ENCODE measurements at regions not wholly inside any gene's neighbourhood (a gene's known extent, or its start where the extent isn't known, plus 50 kb on each side); places are given as distances from the start of the nearest gene placed in this dataset.
A peak's percentile ranks its signal among the peaks of the same experiment; 100 is the strongest.

DNA sequence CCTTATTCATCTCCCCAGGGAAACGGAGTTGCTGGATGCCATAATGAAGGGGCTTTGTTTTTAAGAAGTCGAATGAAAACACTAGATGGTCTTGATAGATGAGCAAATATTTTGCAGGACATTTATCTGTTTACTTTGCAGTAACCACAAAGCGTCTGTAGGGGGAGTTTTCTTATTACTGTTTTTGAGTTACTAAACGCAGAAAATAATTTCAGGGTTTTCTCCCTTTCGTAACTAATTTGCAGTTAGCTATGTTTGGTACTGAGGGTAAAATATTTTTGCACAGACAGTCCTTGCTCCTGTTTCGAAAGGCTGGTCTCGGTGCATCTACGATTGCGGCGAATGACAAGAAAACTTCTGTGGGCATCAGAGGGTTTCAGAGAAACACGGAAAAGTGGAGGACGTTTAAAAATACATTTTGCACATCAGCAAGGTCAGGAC is 505.6 kb upstream of the MKI67 start:
- Histone ChIP-seq H2BK12ac (ENCODE audit: low read length) (no peak overlapping the region), H3K4ac (ENCODE audit: low read length) (no peak overlapping the region), H3K9ac (ENCODE audit: low read depth, low read length, poor library complexity) (no peak overlapping the region), H3K9me3 (replicated peaks in 1 of 2; ENCODE audit: control insufficient read depth in 2 of 2, insufficient read depth in 1 of 2, low read depth in 1 of 2, low read length in 2 of 2) (no peaks in the 10 kb centered on the region), H2BK15ac (ENCODE audit: low read length) (no peak overlapping the region), H3K4me3 (ENCODE audit: low read length in 2 of 2) (no peak overlapping the region), H3K23ac (ENCODE audit: low read depth, low read length, poor library complexity) (no peak overlapping the region), H2AK5ac (ENCODE audit: low read depth, low read length) (no peak overlapping the region), H3K79me1 (ENCODE audit: low read depth, low read length) (no peaks in the 10 kb centered on the region), H2AFZ (ENCODE audit: low read length) (no peak overlapping the region), H3K4me1 (ENCODE audit: control insufficient read depth in 2 of 2, insufficient read depth in 1 of 2, low read depth in 1 of 2, low read length in 2 of 2) (peaks cover 0 to 2% of the 10 kb centered on the region in 2 donors), H2BK5ac (ENCODE audit: low read length) (no peak overlapping the region), H3K27me3 (ENCODE audit: control insufficient read depth in 3 of 3, insufficient read depth in 3 of 3, low read depth in 1 of 3, low read length in 3 of 3) (no peaks in the 10 kb centered on the region), H3K18ac (ENCODE audit: low read length) (no peak overlapping the region), H3K4me2 (ENCODE audit: insufficient read depth, low read length, poor library complexity, severe bottlenecking) (no peak overlapping the region), H3K36me3 (replicated peaks in 1 of 2; ENCODE audit: control insufficient read depth in 2 of 2, insufficient read depth in 2 of 2, low read length in 2 of 2) (no peaks in the 10 kb centered on the region), H3K27ac (replicated peaks; ENCODE audit: low read length) (no peak overlapping the region), H4K8ac (ENCODE audit: low read depth, low read length) (no peak overlapping the region), H3K14ac (ENCODE audit: low read length) (no peak overlapping the region), H2BK120ac (ENCODE audit: low read depth, low read length) (no peak overlapping the region), H4K91ac (ENCODE audit: low read depth, low read length, poor library complexity) (no peak overlapping the region)
- WGBS, 2 donors (ENCODE audit: extremely low coverage in 2 of 2, insufficient read length in 2 of 2, insufficient replicate concordance in 1 of 2): no CpG with 5 or more reads among the region's 12 CpGs
- peak; percentile 29 for DNase-seq (ENCODE audit: low spot score)

DNA sequence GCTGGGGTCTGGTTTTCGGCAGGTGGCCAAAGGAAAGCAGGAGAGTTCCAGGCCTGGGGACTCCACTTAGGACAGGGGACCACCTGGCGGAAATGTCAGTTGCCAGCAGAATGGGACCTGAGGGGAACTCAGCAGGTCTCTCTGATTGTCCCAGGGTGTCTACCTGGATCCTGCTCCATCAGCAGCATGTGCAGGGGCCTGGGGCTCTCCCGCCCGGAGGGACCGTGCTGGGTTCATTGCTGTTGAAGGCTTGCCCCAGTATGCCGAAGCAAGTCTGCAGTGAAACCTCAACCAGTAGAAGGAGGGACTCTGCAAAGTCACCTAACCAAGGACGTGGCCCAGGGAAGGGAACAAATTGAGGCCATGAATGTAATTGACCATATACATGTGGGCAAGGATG is 506.5 kb upstream of the MKI67 start:
- Histone ChIP-seq H2BK15ac (ENCODE audit: low read length) (no peak overlapping the region), H3K4me1 (ENCODE audit: control insufficient read depth in 2 of 2, insufficient read depth in 1 of 2, low read depth in 1 of 2, low read length in 2 of 2) (no peaks in the 10 kb centered on the region), H3K9ac (ENCODE audit: low read depth, low read length, poor library complexity) (no peak overlapping the region), H3K27me3 (ENCODE audit: control insufficient read depth in 3 of 3, insufficient read depth in 3 of 3, low read depth in 1 of 3, low read length in 3 of 3) (no peaks in the 10 kb centered on the region), H4K91ac (ENCODE audit: low read depth, low read length, poor library complexity) (no peak overlapping the region), H3K4me3 (ENCODE audit: low read length in 2 of 2) (peak overlapping the region in 1 of 2 donors; percentile 54), H3K36me3 (replicated peaks in 1 of 2; ENCODE audit: control insufficient read depth in 2 of 2, insufficient read depth in 2 of 2, low read length in 2 of 2) (no peaks in the 10 kb centered on the region), H3K9me3 (replicated peaks in 1 of 2; ENCODE audit: control insufficient read depth in 2 of 2, insufficient read depth in 1 of 2, low read depth in 1 of 2, low read length in 2 of 2) (no peaks in the 10 kb centered on the region), H3K4me2 (ENCODE audit: insufficient read depth, low read length, poor library complexity, severe bottlenecking) (no peak overlapping the region), H3K27ac (replicated peaks; ENCODE audit: low read length) (no peak overlapping the region), H3K14ac (ENCODE audit: low read length) (no peak overlapping the region), H4K8ac (ENCODE audit: low read depth, low read length) (no peak overlapping the region), H2AFZ (ENCODE audit: low read length) (no peak overlapping the region), H2BK5ac (ENCODE audit: low read length) (no peak overlapping the region), H2BK120ac (ENCODE audit: low read depth, low read length) (no peak overlapping the region), H2BK12ac (ENCODE audit: low read length) (no peak overlapping the region), H3K4ac (ENCODE audit: low read length) (no peak overlapping the region), H3K18ac (ENCODE audit: low read length) (no peak overlapping the region), H3K23ac (ENCODE audit: low read depth, low read length, poor library complexity) (no peak overlapping the region), H3K79me1 (ENCODE audit: low read depth, low read length) (no peaks in the 10 kb centered on the region), H2AK5ac (ENCODE audit: low read depth, low read length) (peak overlapping the region; percentile 8)
- no CpG with 5 or more reads among the region's 7 CpGs for WGBS, 2 donors (ENCODE audit: extremely low coverage in 2 of 2, insufficient read length in 2 of 2, insufficient replicate concordance in 1 of 2)
- no peak for DNase-seq (ENCODE audit: low spot score)

DNA sequence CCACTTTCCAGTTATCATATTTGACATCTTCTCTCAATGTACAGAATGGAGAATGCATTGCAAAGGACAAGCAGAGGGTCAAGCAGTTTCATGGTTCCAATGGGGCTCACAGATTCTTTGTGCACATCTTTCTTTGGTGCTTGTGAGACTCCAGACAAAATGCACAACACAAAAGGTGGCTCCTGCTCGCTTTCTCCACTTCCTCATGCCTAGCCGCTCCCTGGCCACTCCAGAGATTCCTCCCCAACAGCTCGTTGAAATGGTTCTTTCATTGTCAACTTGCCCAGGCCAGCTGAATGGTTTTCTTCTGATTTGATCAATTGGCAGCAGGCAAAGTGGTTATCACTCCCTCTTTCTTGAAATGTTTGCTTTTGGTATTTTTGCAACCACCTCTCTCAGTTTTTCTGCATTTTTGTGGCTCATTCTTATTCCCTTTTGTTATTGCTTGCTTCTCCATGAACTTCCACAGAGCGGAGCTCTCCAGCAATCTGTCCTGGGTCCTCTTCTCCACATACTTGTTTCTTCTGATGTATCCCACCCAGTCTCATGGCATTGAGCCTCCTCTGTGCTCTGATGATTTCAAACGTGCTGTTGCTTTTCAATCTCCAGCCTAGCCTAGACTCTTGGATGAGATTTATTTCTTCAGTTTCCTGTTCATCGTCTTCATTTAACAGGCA is 507.8 kb upstream of the MKI67 start:
- no peak for DNase-seq (ENCODE audit: low spot score)
- H4K91ac ChIP-seq (ENCODE audit: low read depth, low read length, poor library complexity): no peak overlapping the region
- no peak overlapping the region for H2AK5ac ChIP-seq (ENCODE audit: low read depth, low read length)
- no CpG with 5 or more reads among the region's 6 CpGs for WGBS, 2 donors (ENCODE audit: extremely low coverage in 2 of 2, insufficient read length in 2 of 2, insufficient replicate concordance in 1 of 2)
- H2BK5ac ChIP-seq (ENCODE audit: low read length): no peak overlapping the region
- H3K27ac ChIP-seq (replicated peaks; ENCODE audit: low read length): no peak overlapping the region
- H2AFZ ChIP-seq (ENCODE audit: low read length): no peak overlapping the region
- no peak overlapping the region for H2BK12ac ChIP-seq (ENCODE audit: low read length)
- H3K4me1 ChIP-seq (ENCODE audit: control insufficient read depth in 2 of 2, insufficient read depth in 1 of 2, low read depth in 1 of 2, low read length in 2 of 2): no peaks in the 10 kb centered on the region
- no peak overlapping the region for H4K8ac ChIP-seq (ENCODE audit: low read depth, low read length)
- no peak overlapping the region for H3K4me2 ChIP-seq (ENCODE audit: insufficient read depth, low read length, poor library complexity, severe bottlenecking)
- no peak overlapping the region for H3K23ac ChIP-seq (ENCODE audit: low read depth, low read length, poor library complexity)
- no peak overlapping the region for H3K4ac ChIP-seq (ENCODE audit: low read length)
- no peak overlapping the region for H3K18ac ChIP-seq (ENCODE audit: low read length)
- H2BK15ac ChIP-seq (ENCODE audit: low read length): no peak overlapping the region
- H3K36me3 ChIP-seq (replicated peaks in 1 of 2; ENCODE audit: control insufficient read depth in 2 of 2, insufficient read depth in 2 of 2, low read length in 2 of 2): no peaks in the 10 kb centered on the region
- H3K14ac ChIP-seq (ENCODE audit: low read length): no peak overlapping the region
- H2BK120ac ChIP-seq (ENCODE audit: low read depth, low read length): no peak overlapping the region
- no peak overlapping the region for H3K9ac ChIP-seq (ENCODE audit: low read depth, low read length, poor library complexity)
- no peaks in the 10 kb centered on the region for H3K79me1 ChIP-seq (ENCODE audit: low read depth, low read length)
- no peaks in the 10 kb centered on the region for H3K9me3 ChIP-seq (replicated peaks in 1 of 2; ENCODE audit: control insufficient read depth in 2 of 2, insufficient read depth in 1 of 2, low read depth in 1 of 2, low read length in 2 of 2)
- no peaks in the 10 kb centered on the region for H3K27me3 ChIP-seq (ENCODE audit: control insufficient read depth in 3 of 3, insufficient read depth in 3 of 3, low read depth in 1 of 3, low read length in 3 of 3)
- H3K4me3 ChIP-seq (ENCODE audit: low read length in 2 of 2): no peak overlapping the region

DNA sequence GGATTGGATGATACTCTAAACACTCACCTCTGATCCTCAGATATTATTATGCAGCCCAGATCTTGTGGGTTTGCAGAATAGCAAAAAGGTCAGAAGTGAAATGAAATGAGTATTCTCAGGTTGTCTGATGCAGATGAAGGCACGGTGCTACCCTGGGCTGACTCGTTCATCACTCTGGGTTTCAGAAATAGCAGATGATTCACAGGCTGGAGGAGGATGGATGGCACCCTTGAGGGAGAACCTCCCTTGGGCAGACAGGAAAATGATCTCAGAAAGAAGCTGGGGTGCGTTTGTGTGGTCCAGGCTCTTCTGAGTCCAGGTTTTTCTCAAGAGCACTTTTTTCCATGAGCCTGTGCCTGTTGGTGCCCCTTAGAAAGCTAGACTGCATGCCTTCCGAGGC is 515.8 kb upstream of the MKI67 start:
- H3K14ac ChIP-seq (ENCODE audit: low read length): no peak overlapping the region
- H3K9me3 ChIP-seq (replicated peaks in 1 of 2; ENCODE audit: control insufficient read depth in 2 of 2, insufficient read depth in 1 of 2, low read depth in 1 of 2, low read length in 2 of 2): peaks cover 0 to 1% of the 10 kb centered on the region in 2 donors
- no peaks in the 10 kb centered on the region for H3K79me1 ChIP-seq (ENCODE audit: low read depth, low read length)
- H3K27me3 ChIP-seq (ENCODE audit: control insufficient read depth in 3 of 3, insufficient read depth in 3 of 3, low read depth in 1 of 3, low read length in 3 of 3): no peaks in the 10 kb centered on the region
- H3K23ac ChIP-seq (ENCODE audit: low read depth, low read length, poor library complexity): no peak overlapping the region
- no peak overlapping the region for H2BK15ac ChIP-seq (ENCODE audit: low read length)
- no peak overlapping the region for H3K4me2 ChIP-seq (ENCODE audit: insufficient read depth, low read length, poor library complexity, severe bottlenecking)
- no peak overlapping the region for H4K8ac ChIP-seq (ENCODE audit: low read depth, low read length)
- no peak overlapping the region for H3K18ac ChIP-seq (ENCODE audit: low read length)
- no peak overlapping the region for H2BK12ac ChIP-seq (ENCODE audit: low read length)
- H3K4me3 ChIP-seq (ENCODE audit: low read length in 2 of 2): no peak overlapping the region
- H2BK120ac ChIP-seq (ENCODE audit: low read depth, low read length): no peak overlapping the region
- H3K4me1 ChIP-seq (ENCODE audit: control insufficient read depth in 2 of 2, insufficient read depth in 1 of 2, low read depth in 1 of 2, low read length in 2 of 2): no peaks in the 10 kb centered on the region
- H2AK5ac ChIP-seq (ENCODE audit: low read depth, low read length): no peak overlapping the region
- no CpG with 5 or more reads among the region's 4 CpGs for WGBS, 2 donors (ENCODE audit: extremely low coverage in 2 of 2, insufficient read length in 2 of 2, insufficient replicate concordance in 1 of 2)
- no peaks in the 10 kb centered on the region for H3K36me3 ChIP-seq (replicated peaks in 1 of 2; ENCODE audit: control insufficient read depth in 2 of 2, insufficient read depth in 2 of 2, low read length in 2 of 2)
- H2AFZ ChIP-seq (ENCODE audit: low read length): no peak overlapping the region
- no peak overlapping the region for H4K91ac ChIP-seq (ENCODE audit: low read depth, low read length, poor library complexity)
- no peak overlapping the region for H3K9ac ChIP-seq (ENCODE audit: low read depth, low read length, poor library complexity)
- no peak for DNase-seq (ENCODE audit: low spot score)
- no peak overlapping the region for H3K27ac ChIP-seq (replicated peaks; ENCODE audit: low read length)
- no peak overlapping the region for H2BK5ac ChIP-seq (ENCODE audit: low read length)
- H3K4ac ChIP-seq (ENCODE audit: low read length): no peak overlapping the region

Measured in neuronal stem cell (in vitro differentiated cells).